Keratinocyte (primary cell): ENCODE measurements at regions not wholly inside any gene's neighbourhood (a gene's known extent, or its start where the extent isn't known, plus 50 kb on each side); places are given as distances from the start of the nearest gene placed in this dataset.

Source experiments
- DNase-seq: peaks from one replicate; pipeline ENCODE4 v3.0.0-alpha.2; 2011; ENCODE audit warnings: low read depth, missing footprints, low spot score
- FAIRE-seq: peaks from 2 replicates; lab custom pipeline; 2011; peaks lifted over from hg19 to GRCh38; lab: Jason Lieb, UNC
- H2AFZ ChIP-seq: 2 replicates; pipeline ENCODE4 v1.6.0; 2012; ENCODE audit warnings: low read length, control low read depth, inconsistent platforms; ENCODE audit not compliant: control insufficient read depth
- H3K27ac ChIP-seq: 2 replicates; pipeline ENCODE4 v1.5.1; 2011; ENCODE audit warnings: low read length; ENCODE audit not compliant: control insufficient read depth, insufficient read depth
- H3K27me3 ChIP-seq: 3 replicates; pipeline ENCODE4 v1.6.0; 2011; ENCODE audit warnings: low read length; ENCODE audit not compliant: control insufficient read depth, insufficient read depth; ENCODE audit errors: extremely low read depth
- H3K36me3 ChIP-seq, 2 experiments: 2 replicates in 1 of 2; 3 replicates in 1 of 2; pipeline ENCODE4 v1.5.1; 2011; ENCODE audit warnings: low read length in 2 of 2, mild to moderate bottlenecking in 1 of 2; ENCODE audit not compliant: control insufficient read depth in 2 of 2, insufficient read depth in 2 of 2; ENCODE audit errors: extremely low read depth in 1 of 2
- H3K4me1 ChIP-seq: 3 replicates; pipeline ENCODE4 v1.5.1; 2011; ENCODE audit warnings: low read length; ENCODE audit not compliant: control insufficient read depth, insufficient read depth; ENCODE audit errors: extremely low read depth
- H3K4me2 ChIP-seq: 3 replicates; pipeline ENCODE4 v1.6.0; 2011; ENCODE audit warnings: low read depth, low read length; ENCODE audit not compliant: control insufficient read depth, insufficient read depth; ENCODE audit errors: extremely low read depth
- H3K4me3 ChIP-seq, 3 experiments: fragments of 200-600 bp in 1 of 3; sonication (generic) in 1 of 3; 2 replicates in 2 of 3; 3 replicates in 1 of 3; pipeline ENCODE4 v1.5.1; 2011 to 2016; ENCODE audit warnings: low read length in 3 of 3, mild to moderate bottlenecking in 3 of 3, control low read depth in 2 of 3, inconsistent platforms in 1 of 3, low read depth in 1 of 3, mixed read lengths in 1 of 3, mixed run types in 1 of 3, moderate library complexity in 1 of 3; ENCODE audit not compliant: control insufficient read depth in 2 of 3, insufficient read depth in 2 of 3; ENCODE audit errors: extremely low read depth in 1 of 3
- H3K79me2 ChIP-seq: 2 replicates; pipeline ENCODE4 v1.6.0; 2012; ENCODE audit warnings: low read length; ENCODE audit not compliant: control insufficient read depth, insufficient read depth
- H3K9ac ChIP-seq: 3 replicates; pipeline ENCODE4 v1.6.0; 2011; ENCODE audit warnings: low read length; ENCODE audit not compliant: control insufficient read depth, insufficient read depth; ENCODE audit errors: extremely low read depth
- H3K9me1 ChIP-seq: 3 replicates; pipeline ENCODE4 v1.6.0; 2011; ENCODE audit warnings: low read length; ENCODE audit not compliant: control insufficient read depth, insufficient read depth; ENCODE audit errors: extremely low read depth
- H3K9me3 ChIP-seq: 2 replicates; pipeline ENCODE4 v1.5.1; 2012; ENCODE audit warnings: low read depth, low read length; ENCODE audit not compliant: control insufficient read depth
- H4K20me1 ChIP-seq: 3 replicates; pipeline ENCODE4 v1.6.0; 2011; ENCODE audit warnings: low read length; ENCODE audit not compliant: control insufficient read depth, insufficient read depth; ENCODE audit errors: extremely low read depth
- EZH2 ChIP-seq: IDR thresholded peaks from one replicate; pipeline ENCODE4 v1.6.1; 2012; ENCODE audit warnings: inconsistent platforms, mild to moderate bottlenecking, low read length, moderate library complexity
- dilution Hi-C: fragments of 300-500 bp; cut with MboI; formaldehyde crosslinking; loops from one replicate; pipeline ENCODE4 v1.7.0; 2020; ENCODE audit warnings: low sequenced_read_pairs; ENCODE audit not compliant: extremely low pct_ligation_motif_present
- TF ChIP-seq, protein P1 (sequence below), 3 experiments: IDR thresholded peaks in 1 of 3; conservative IDR thresholded peaks in 1 of 3; optimal IDR thresholded peaks in 1 of 3; 2 replicates in 2 of 3; 3 replicates in 1 of 3; pipeline versions ENCODE3 to v1.5.1; 2011; ENCODE audit warnings: low read length in 3 of 3, mild to moderate bottlenecking in 3 of 3, moderate library complexity in 2 of 3, control low read depth in 1 of 3, inconsistent platforms in 1 of 3; ENCODE audit not compliant: insufficient read depth in 2 of 3; ENCODE audit errors: extremely low read depth in 1 of 3

DNA sequence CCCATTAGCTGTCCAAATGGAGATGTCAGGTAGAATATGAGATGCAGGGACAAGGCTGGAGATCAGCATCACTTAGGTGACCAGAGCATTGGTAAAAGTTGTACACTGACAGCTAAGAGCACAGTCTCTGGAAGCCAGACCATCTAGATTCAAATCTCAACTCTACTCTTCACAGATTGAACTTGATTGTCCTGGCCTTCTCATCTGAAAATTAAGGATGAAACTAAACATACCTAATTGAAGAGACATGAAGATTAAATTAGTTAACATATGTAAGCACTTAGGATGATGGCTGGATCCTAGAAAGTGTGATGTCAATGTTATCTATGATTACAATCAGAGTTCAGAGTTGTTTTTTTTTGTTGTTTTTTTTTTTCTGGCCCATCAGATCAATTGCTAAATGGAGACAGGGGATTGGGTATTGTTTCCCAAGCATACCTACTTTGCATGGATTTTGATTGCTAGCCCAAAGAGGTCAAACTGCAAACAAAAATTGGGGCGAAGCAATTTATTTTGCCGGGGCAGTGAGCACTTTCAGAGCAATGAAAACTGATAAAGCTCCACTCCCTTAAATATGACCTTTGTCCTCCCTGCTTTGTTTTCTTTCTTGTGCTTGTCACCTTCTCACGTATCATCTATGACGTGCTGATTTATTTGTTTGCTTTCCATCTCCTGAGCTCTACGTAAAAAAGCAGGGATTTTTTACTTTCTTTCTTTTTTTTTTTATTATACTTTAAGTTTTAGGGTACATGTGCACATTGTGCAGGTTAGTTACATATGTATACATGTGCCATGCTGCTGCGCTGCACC, 217.6 kb upstream of the CPHXL start:
- dilution Hi-C loops, result loop anchor here (25.0 kb wide), 1 partner anchor 132 kb away; no protein-coding TSS in a partner anchor
- Histone ChIP-seq H3K36me3 (no peaks in the 10 kb centered on the region), H4K20me1 (no peaks in the 10 kb centered on the region), H3K4me3 (no peak overlapping the region), H3K4me1 (no peaks in the 10 kb centered on the region), H3K9me1 (no peaks in the 10 kb centered on the region), H3K9me3 (no peaks in the 10 kb centered on the region), H3K27me3 (no peaks in the 10 kb centered on the region), H3K27ac (no peak overlapping the region), H3K4me2 (no peak overlapping the region), H3K79me2 (no peaks in the 10 kb centered on the region), H2AFZ (no peak overlapping the region), H3K9ac (no peak overlapping the region)
- DNase-seq, result no peak
- TF ChIP-seq, protein P1, sequence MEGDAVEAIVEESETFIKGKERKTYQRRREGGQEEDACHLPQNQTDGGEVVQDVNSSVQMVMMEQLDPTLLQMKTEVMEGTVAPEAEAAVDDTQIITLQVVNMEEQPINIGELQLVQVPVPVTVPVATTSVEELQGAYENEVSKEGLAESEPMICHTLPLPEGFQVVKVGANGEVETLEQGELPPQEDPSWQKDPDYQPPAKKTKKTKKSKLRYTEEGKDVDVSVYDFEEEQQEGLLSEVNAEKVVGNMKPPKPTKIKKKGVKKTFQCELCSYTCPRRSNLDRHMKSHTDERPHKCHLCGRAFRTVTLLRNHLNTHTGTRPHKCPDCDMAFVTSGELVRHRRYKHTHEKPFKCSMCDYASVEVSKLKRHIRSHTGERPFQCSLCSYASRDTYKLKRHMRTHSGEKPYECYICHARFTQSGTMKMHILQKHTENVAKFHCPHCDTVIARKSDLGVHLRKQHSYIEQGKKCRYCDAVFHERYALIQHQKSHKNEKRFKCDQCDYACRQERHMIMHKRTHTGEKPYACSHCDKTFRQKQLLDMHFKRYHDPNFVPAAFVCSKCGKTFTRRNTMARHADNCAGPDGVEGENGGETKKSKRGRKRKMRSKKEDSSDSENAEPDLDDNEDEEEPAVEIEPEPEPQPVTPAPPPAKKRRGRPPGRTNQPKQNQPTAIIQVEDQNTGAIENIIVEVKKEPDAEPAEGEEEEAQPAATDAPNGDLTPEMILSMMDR (optimal IDR thresholded peaks at IDR 0.05 in 1 of 3, IDR thresholded peaks at IDR 0.05 in 1 of 3, conservative IDR thresholded peaks at IDR 0.05 in 1 of 3; ENCODE audit: extremely low read depth in 1 of 3, insufficient read depth in 2 of 3, low read length in 3 of 3), result no peak
- TF ChIP-seq EZH2, result no peak
- FAIRE-seq, result no peak

DNA sequence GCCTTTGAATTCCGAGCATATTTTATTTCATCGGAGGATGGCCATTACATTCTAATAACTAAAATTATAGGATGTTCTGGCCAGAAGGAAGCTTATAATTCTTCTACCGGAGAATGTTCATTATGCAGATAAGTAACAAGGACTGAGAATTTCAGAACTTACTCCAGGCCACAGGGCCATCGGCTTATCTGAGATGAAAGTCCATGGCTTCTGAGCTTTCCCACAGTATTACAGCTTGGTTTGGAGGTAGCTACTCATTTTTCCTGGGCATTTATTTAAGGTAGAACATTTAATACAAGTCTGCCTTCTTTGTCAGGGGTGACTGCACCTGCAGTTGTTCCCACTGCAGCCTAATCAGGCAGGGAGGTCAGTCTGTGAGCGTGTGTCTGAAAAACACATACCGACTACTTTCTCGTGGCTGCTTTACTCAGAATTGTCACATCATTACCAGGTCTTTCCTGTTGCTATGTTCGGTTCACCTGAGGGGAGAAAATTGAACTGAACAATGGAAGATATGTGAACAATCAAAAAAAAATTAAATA, 219.7 kb upstream of the CPHXL start:
- Histone ChIP-seq H3K36me3 (no peaks in the 10 kb centered on the region), H2AFZ (no peak overlapping the region)
- dilution Hi-C loops, result loop anchor here (25.0 kb wide), 1 partner anchor 134 kb away; no protein-coding TSS in a partner anchor

More for the DNA sequence above, 219.7 kb upstream of the CPHXL start:
- Histone ChIP-seq H3K9me3 (no peaks in the 10 kb centered on the region), H3K9me1 (no peaks in the 10 kb centered on the region), H3K27ac (no peak overlapping the region), H3K4me1 (no peaks in the 10 kb centered on the region), H4K20me1 (no peaks in the 10 kb centered on the region), H3K27me3 (no peaks in the 10 kb centered on the region), H3K4me3 (no peak overlapping the region), H3K79me2 (no peaks in the 10 kb centered on the region), H3K9ac (no peak overlapping the region), H3K4me2 (no peak overlapping the region)
- TF ChIP-seq EZH2, result no peak
- TF ChIP-seq, protein P1 (optimal IDR thresholded peaks at IDR 0.05 in 1 of 3, IDR thresholded peaks at IDR 0.05 in 1 of 3, conservative IDR thresholded peaks at IDR 0.05 in 1 of 3; ENCODE audit: extremely low read depth in 1 of 3, insufficient read depth in 2 of 3, low read length in 3 of 3), result no peak
- FAIRE-seq (no peak), DNase-seq (no peak)
